ENCODE measurements at regions not wholly inside any gene's neighbourhood (a gene's known extent, or its start where the extent isn't known, plus 50 kb on each side); places are given as distances from the start of the nearest gene placed in this dataset.
"Not testable (repeated sequence)": the region's sequence is repeated elsewhere in the genome, so short reads cannot be mapped to it uniquely, and the experiment has no call there.

DNA sequence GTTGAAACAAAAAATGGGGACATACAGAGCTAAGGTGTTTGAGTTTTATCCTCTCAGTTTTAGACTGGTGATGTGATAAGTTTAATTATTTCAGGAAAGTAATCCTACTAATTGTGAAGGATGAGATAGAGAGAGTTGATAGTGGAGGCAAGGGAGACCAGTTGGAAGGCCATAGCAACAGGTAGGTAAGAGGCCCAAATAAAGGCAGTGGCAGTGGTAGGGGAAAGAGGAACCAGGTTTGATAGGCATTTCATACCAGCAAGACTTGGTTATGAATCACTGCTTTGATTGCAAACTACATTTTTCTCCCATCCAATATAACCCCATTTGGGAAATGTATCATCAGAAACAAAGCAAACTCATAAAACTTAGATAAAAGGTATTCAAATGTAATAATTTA, 63.1 kb upstream of the SH3GLB1 start:
- Histone ChIP-seq H4K20me1 (ENCODE audit: insufficient read depth, low read length) (no peaks in the 10 kb centered on the region), H3K4me3 (ENCODE audit: insufficient read depth, low read length) (no peak overlapping the region), H3K79me2 (ENCODE audit: insufficient read depth, low read length) (no peaks in the 10 kb centered on the region), H3K27me3 (ENCODE audit: insufficient read depth, low read length) (peaks cover 3% of the 10 kb centered on the region), H3K4me1 (ENCODE audit: insufficient read depth, low read length) (no peaks in the 10 kb centered on the region), H3K36me3 (ENCODE audit: insufficient read depth, low read length) (no peaks in the 10 kb centered on the region), H3K9me3 (ENCODE audit: low read depth, low read length) (no peaks in the 10 kb centered on the region), H3K4me2 (ENCODE audit: insufficient read depth, low read length) (no peak overlapping the region), H2AFZ (ENCODE audit: low read length) (no peak overlapping the region), H3K27ac (ENCODE audit: low read depth, low read length) (no peak overlapping the region)
- no peak for TF ChIP-seq CTCF (IDR thresholded peaks at IDR 0.05; ENCODE audit: extremely low read depth, low read depth, low read length)
- DNase-seq (ENCODE audit: insufficient read length, low spot score, missing footprints), result no peak

DNA sequence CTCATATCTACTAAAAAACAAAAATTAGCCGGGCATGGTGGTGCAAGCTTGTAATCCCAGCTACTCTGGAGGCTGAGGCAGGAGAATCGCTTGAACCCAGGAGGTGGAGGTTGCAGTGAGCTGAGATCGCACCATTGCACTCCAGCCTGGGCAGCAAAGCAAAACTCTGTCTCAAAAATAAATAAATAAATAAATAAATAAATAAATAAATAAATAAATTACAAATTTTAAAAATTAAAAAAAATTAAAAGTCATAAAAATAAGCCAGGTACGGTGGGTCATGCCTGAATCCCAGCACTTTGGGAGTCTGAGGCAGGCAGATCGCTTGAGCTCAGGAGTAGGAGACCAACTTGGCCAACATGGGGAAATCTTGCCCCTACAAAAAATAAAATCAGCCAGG, 59.7 kb upstream of the SH3GLB1 start:
- H2AFZ ChIP-seq (ENCODE audit: low read length); DNase-seq (ENCODE audit: insufficient read length, low spot score, missing footprints); H3K27ac ChIP-seq (ENCODE audit: low read depth, low read length); H3K4me3 ChIP-seq (ENCODE audit: insufficient read depth, low read length); H4K20me1 ChIP-seq (ENCODE audit: insufficient read depth, low read length); H3K36me3 ChIP-seq (ENCODE audit: insufficient read depth, low read length); H3K4me1 ChIP-seq (ENCODE audit: insufficient read depth, low read length); H3K79me2 ChIP-seq (ENCODE audit: insufficient read depth, low read length); H3K9me3 ChIP-seq (ENCODE audit: low read depth, low read length); H3K4me2 ChIP-seq (ENCODE audit: insufficient read depth, low read length); H3K27me3 ChIP-seq (ENCODE audit: insufficient read depth, low read length): not testable (repeated sequence)

DNA sequence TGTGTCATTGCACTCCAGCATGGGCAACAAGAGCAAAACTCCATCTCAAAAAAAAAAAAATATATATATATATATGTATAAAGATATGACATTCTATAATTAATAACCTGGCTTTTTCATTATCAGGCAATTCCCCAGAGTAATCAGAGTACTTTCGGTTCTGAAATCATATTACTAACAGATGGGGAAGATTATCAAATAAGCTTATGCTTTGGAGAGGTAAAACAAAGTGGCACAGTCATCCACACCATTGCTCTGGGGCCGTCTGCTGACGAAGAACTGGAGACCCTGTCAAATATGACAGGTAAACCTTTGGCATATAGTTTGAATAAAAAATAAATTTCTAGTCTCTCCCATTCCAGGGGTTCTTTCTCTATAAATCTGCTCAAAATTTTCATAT, 58.5 kb upstream of the SH3GLB1 start:
- TF ChIP-seq CTCF (IDR thresholded peaks at IDR 0.05; ENCODE audit: extremely low read depth, low read depth, low read length), result no peak
- Histone ChIP-seq H2AFZ (ENCODE audit: low read length) (no peak overlapping the region), H3K4me3 (ENCODE audit: insufficient read depth, low read length) (no peak overlapping the region), H3K36me3 (ENCODE audit: insufficient read depth, low read length) (no peaks in the 10 kb centered on the region), H3K9me3 (ENCODE audit: low read depth, low read length) (no peaks in the 10 kb centered on the region), H3K79me2 (ENCODE audit: insufficient read depth, low read length) (no peaks in the 10 kb centered on the region), H3K27ac (ENCODE audit: low read depth, low read length) (no peak overlapping the region), H3K27me3 (ENCODE audit: insufficient read depth, low read length) (no peaks in the 10 kb centered on the region), H3K4me2 (ENCODE audit: insufficient read depth, low read length) (no peak overlapping the region), H4K20me1 (ENCODE audit: insufficient read depth, low read length) (no peaks in the 10 kb centered on the region), H3K4me1 (ENCODE audit: insufficient read depth, low read length) (peaks cover 7% of the 10 kb centered on the region)
- DNase-seq (ENCODE audit: insufficient read length, low spot score, missing footprints), result no peak

DNA sequence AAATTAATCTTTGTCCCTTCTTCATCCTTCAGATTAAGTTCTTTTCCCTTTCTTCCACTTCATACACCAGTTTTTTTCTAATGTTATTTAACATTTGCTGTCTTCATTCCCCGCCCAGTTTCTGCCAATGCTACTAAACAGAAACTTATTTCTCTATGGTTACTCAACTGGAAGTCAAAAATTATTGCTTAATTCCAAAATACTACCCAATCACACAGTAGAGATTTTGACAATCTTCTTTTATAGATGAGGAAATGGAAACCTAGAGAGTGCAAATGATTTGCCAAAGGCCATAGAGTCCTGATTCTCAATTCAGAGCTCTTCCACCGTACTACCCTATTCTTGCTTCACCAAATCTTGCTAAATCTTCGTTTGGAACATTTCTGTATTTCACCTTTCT, 58.1 kb upstream of the SH3GLB1 start:
- no peaks in the 10 kb centered on the region for H4K20me1 ChIP-seq (ENCODE audit: insufficient read depth, low read length)
- H3K79me2 ChIP-seq (ENCODE audit: insufficient read depth, low read length), result no peaks in the 10 kb centered on the region
- no peaks in the 10 kb centered on the region for H3K36me3 ChIP-seq (ENCODE audit: insufficient read depth, low read length)
- DNase-seq (ENCODE audit: insufficient read length, low spot score, missing footprints), result no peak
- no peak overlapping the region for H3K4me3 ChIP-seq (ENCODE audit: insufficient read depth, low read length)
- H3K4me2 ChIP-seq (ENCODE audit: insufficient read depth, low read length), result no peak overlapping the region
- H3K27ac ChIP-seq (ENCODE audit: low read depth, low read length), result no peak overlapping the region
- no peaks in the 10 kb centered on the region for H3K27me3 ChIP-seq (ENCODE audit: insufficient read depth, low read length)
- TF ChIP-seq CTCF (IDR thresholded peaks at IDR 0.05; ENCODE audit: extremely low read depth, low read depth, low read length), result no peak
- no peaks in the 10 kb centered on the region for H3K9me3 ChIP-seq (ENCODE audit: low read depth, low read length)
- no peak overlapping the region for H2AFZ ChIP-seq (ENCODE audit: low read length)
- peaks cover 7% of the 10 kb centered on the region for H3K4me1 ChIP-seq (ENCODE audit: insufficient read depth, low read length)

- peaks cover 7% of the 10 kb centered on the region for H3K4me1 ChIP-seq (ENCODE audit: insufficient read depth, low read length)
- H3K27ac ChIP-seq (ENCODE audit: low read depth, low read length), result no peak overlapping the region
- no peaks in the 10 kb centered on the region for H3K79me2 ChIP-seq (ENCODE audit: insufficient read depth, low read length)
- no peak overlapping the region for H2AFZ ChIP-seq (ENCODE audit: low read length)
- H3K4me2 ChIP-seq (ENCODE audit: insufficient read depth, low read length), result peak overlapping the region; percentile 24
- no peaks in the 10 kb centered on the region for H4K20me1 ChIP-seq (ENCODE audit: insufficient read depth, low read length)
- H3K4me3 ChIP-seq (ENCODE audit: insufficient read depth, low read length), result no peak overlapping the region
- TF ChIP-seq CTCF (IDR thresholded peaks at IDR 0.05; ENCODE audit: extremely low read depth, low read depth, low read length), result no peak
- no peaks in the 10 kb centered on the region for H3K36me3 ChIP-seq (ENCODE audit: insufficient read depth, low read length)
- no peaks in the 10 kb centered on the region for H3K27me3 ChIP-seq (ENCODE audit: insufficient read depth, low read length)
- DNase-seq (ENCODE audit: insufficient read length, low spot score, missing footprints), result peak; percentile 78
- H3K9me3 ChIP-seq (ENCODE audit: low read depth, low read length), result no peaks in the 10 kb centered on the region
Measured at GRCh38 chr1:86648255-86648654, 56.1 kb upstream of the SH3GLB1 start.

Data from osteoblast (primary cell).